Transverse colon (tissue), 3 donors: ENCODE measurements at regions not wholly inside any gene's neighbourhood (a gene's known extent, or its start where the extent isn't known, plus 50 kb on each side); places are given as distances from the start of the nearest gene placed in this dataset.

ENCODE experiments used
- CTCF ChIP-seq, 5 experiments: fragments of 200-600 bp in 3 of 5; fragments of 450-650 bp in 2 of 5; sonication (generic) in 3 of 5; IDR thresholded peaks; 1 replicate in 2 of 5; 2 replicates in 3 of 5; pipeline ENCODE4 v1.5.1; 2016 to 2017; ENCODE audit warnings: antibody characterized with exemption in 5 of 5, inconsistent platforms in 3 of 5, mild to moderate bottlenecking in 2 of 5, moderate library complexity in 1 of 5
- POLR2A ChIP-seq: fragments of 450-650 bp; IDR thresholded peaks from one replicate; pipeline ENCODE4 v1.6.1; 2016; ENCODE audit warnings: antibody characterized with exemption, mild to moderate bottlenecking, moderate library complexity

- TF ChIP-seq POLR2A: no peak
- TF ChIP-seq CTCF (IDR thresholded peaks at IDR 0.05): no peak
These were observed 386.9 kb upstream of the FAM174A start for GRCh38 chr5:100148239-100148638.
